Endothelial cell (in vitro differentiated cells): ENCODE measurements at regions not wholly inside any gene's neighbourhood (a gene's known extent, or its start where the extent isn't known, plus 50 kb on each side); places are given as distances from the start of the nearest gene placed in this dataset.

ENCODE experiments used
- DNase-seq: peaks from one replicate; pipeline ENCODE4 v3.0.0; 2021; ENCODE audit warnings: low spot score
- H3K27ac Mint-ChIP-seq: one replicate; pipeline ENCODE4 v1.8.0; 2021; ENCODE audit warnings: mixed read lengths, inconsistent platforms; ENCODE audit not compliant: unreplicated experiment
- H3K27me3 Mint-ChIP-seq: one replicate; pipeline ENCODE4 v1.8.0; 2021; ENCODE audit warnings: mild to moderate bottlenecking, moderate library complexity, mixed read lengths, inconsistent platforms; ENCODE audit not compliant: unreplicated experiment
- H3K36me3 Mint-ChIP-seq: one replicate; pipeline ENCODE4 v1.8.0; 2021; ENCODE audit warnings: mild to moderate bottlenecking, low read depth, mixed read lengths, inconsistent platforms; ENCODE audit not compliant: unreplicated experiment
- H3K4me1 Mint-ChIP-seq: one replicate; pipeline ENCODE4 v1.8.0; 2021; ENCODE audit warnings: mild to moderate bottlenecking, mixed read lengths, inconsistent platforms; ENCODE audit not compliant: unreplicated experiment
- H3K4me3 Mint-ChIP-seq: one replicate; pipeline ENCODE4 v1.8.0; 2021; ENCODE audit warnings: mild to moderate bottlenecking, mixed read lengths, inconsistent platforms; ENCODE audit not compliant: unreplicated experiment
- H3K9me3 Mint-ChIP-seq: one replicate; pipeline ENCODE4 v1.8.0; 2021; ENCODE audit warnings: mixed read lengths, inconsistent platforms; ENCODE audit not compliant: unreplicated experiment
- CTCF ChIP-seq: fragments of 200-600 bp; sonication (generic); IDR thresholded peaks from one replicate; pipeline ENCODE4 v1.5.0; 2021; ENCODE audit warnings: antibody characterized with exemption; ENCODE audit not compliant: unreplicated experiment

- no peak for DNase-seq
- Mint-ChIP-seq H3K36me3 (no peaks in the 10 kb centered on the region), H3K9me3 (no peaks in the 10 kb centered on the region), H3K27me3 (no peaks in the 10 kb centered on the region), H3K27ac (no peak overlapping the region), H3K4me3 (no peak overlapping the region), H3K4me1 (no peaks in the 10 kb centered on the region)
- TF ChIP-seq CTCF = no peak
Observed at GRCh38 chr7:16001477-16001876, 315.0 kb upstream of the MEOX2 start.

GRCh38 chr7:15998617-15999016 lies 312.1 kb upstream of the MEOX2 start:
- DNase-seq = no peak
- no peaks in the 10 kb centered on the region for H3K36me3 Mint-ChIP-seq
- no peaks in the 10 kb centered on the region for H3K9me3 Mint-ChIP-seq
- H3K4me3 Mint-ChIP-seq = no peak overlapping the region
- no peaks in the 10 kb centered on the region for H3K27me3 Mint-ChIP-seq
- no peak for TF ChIP-seq CTCF
- no peaks in the 10 kb centered on the region for H3K4me1 Mint-ChIP-seq
- H3K27ac Mint-ChIP-seq = no peak overlapping the region

GRCh38 chr7:15995027-15995426 lies 308.5 kb upstream of the MEOX2 start:
- no peaks in the 10 kb centered on the region for H3K9me3 Mint-ChIP-seq
- no peak for DNase-seq
- H3K36me3 Mint-ChIP-seq = no peaks in the 10 kb centered on the region
- H3K27ac Mint-ChIP-seq = no peak overlapping the region
- no peak for TF ChIP-seq CTCF
- no peak overlapping the region for H3K4me3 Mint-ChIP-seq
- H3K4me1 Mint-ChIP-seq = no peaks in the 10 kb centered on the region
- H3K27me3 Mint-ChIP-seq = no peaks in the 10 kb centered on the region

DNA sequence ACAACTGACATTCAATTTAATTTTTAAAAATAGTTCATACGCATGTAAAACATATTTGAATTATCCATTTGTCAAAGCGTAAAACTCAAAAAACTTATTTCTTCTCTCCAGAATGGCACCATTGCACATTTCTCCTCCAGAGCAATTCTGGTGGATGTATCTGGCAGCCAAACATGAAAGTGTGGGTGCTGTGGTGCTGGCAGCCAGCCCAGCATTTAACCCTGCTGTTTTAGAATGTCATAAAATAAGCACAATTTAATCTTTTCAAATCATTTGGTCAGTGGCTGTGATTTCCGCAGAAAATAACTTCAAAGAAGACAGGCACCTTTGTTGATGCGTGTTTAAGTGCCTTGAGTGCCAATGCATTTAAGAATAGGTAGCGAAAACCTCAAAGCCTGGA lies 302.7 kb upstream of the MEOX2 start:
- H3K4me3 Mint-ChIP-seq = no peak overlapping the region
- H3K27me3 Mint-ChIP-seq = no peaks in the 10 kb centered on the region
- no peak for DNase-seq
- no peaks in the 10 kb centered on the region for H3K36me3 Mint-ChIP-seq
- no peak for TF ChIP-seq CTCF
- no peaks in the 10 kb centered on the region for H3K9me3 Mint-ChIP-seq
- H3K27ac Mint-ChIP-seq = no peak overlapping the region
- H3K4me1 Mint-ChIP-seq = peaks cover 4% of the 10 kb centered on the region

- no peak overlapping the region for H3K4me3 Mint-ChIP-seq
- H3K4me1 Mint-ChIP-seq = peaks cover 4% of the 10 kb centered on the region
- H3K27me3 Mint-ChIP-seq = no peaks in the 10 kb centered on the region
- H3K27ac Mint-ChIP-seq = no peak overlapping the region
- no peak for DNase-seq
- no peak for TF ChIP-seq CTCF
- H3K9me3 Mint-ChIP-seq = no peaks in the 10 kb centered on the region
- no peaks in the 10 kb centered on the region for H3K36me3 Mint-ChIP-seq
Observed at GRCh38 chr7:15985587-15986384, 299.3 kb upstream of the MEOX2 start.
